ENCODE measurements at regions not wholly inside any gene's neighbourhood (a gene's known extent, or its start where the extent isn't known, plus 50 kb on each side); places are given as distances from the start of the nearest gene placed in this dataset.
A peak's percentile ranks its signal among the peaks of the same experiment; 100 is the strongest.

GRCh38 chr3:184460276-184460675 lies 80.4 kb downstream of the CHRD start:
- intact Hi-C loops (cut with DNase I), result loop anchor here in 1 of 2 donors (10.0 kb wide), 1 partner anchor 85 kb away; the partner anchor contains the start of gene THPO
- DNase-seq (no peak), ATAC-seq (no peak)
- H3K4me3 ChIP-seq, result no peak overlapping the region
- no peaks in the 10 kb centered on the region for H3K9me3 ChIP-seq
- H3K27me3 ChIP-seq, result no peaks in the 10 kb centered on the region
- no peak for TF ChIP-seq CTCF (IDR thresholded peaks at IDR 0.05)
- no peak for TF ChIP-seq POLR2A (IDR thresholded peaks at IDR 0.05)
- WGBS (ENCODE audit: insufficient coverage, low coverage, low lambda C conversion rate, missing lambda C conversion rate), result 75% methylated on average over 7 of the region's 8 CpGs
- H3K4me1 ChIP-seq, result no peaks in the 10 kb centered on the region
- H3K27ac ChIP-seq, result no peak overlapping the region
- H3K36me3 ChIP-seq, result no peaks in the 10 kb centered on the region

- intact Hi-C loops (cut with DNase I), result loop anchor here in 1 of 2 donors (10.0 kb wide), 1 partner anchor 86 kb away; the partner anchor contains the start of gene THPO
- no peak for DNase-seq
Observed at GRCh38 chr3:184461219-184461618, 81.4 kb downstream of the CHRD start.

GRCh38 chr3:184465883-184466412 lies 86.1 kb downstream of the CHRD start:
- intact Hi-C loops (cut with DNase I), result loop anchor here in 1 of 2 donors (10.0 kb wide), 1 partner anchor 91 kb away; the partner anchor contains the start of gene THPO
- TF ChIP-seq POLR2A (IDR thresholded peaks at IDR 0.05), result no peak
- TF ChIP-seq CTCF (IDR thresholded peaks at IDR 0.05), result no peak
- Histone ChIP-seq H3K9me3 (no peaks in the 10 kb centered on the region), H3K4me3 (no peak overlapping the region), H3K36me3 (no peaks in the 10 kb centered on the region), H3K27ac (no peak overlapping the region), H3K4me1 (no peaks in the 10 kb centered on the region), H3K27me3 (no peaks in the 10 kb centered on the region)
- ATAC-seq (no peak), DNase-seq (no peak)
- no CpG with 5 or more reads among the region's 5 CpGs for WGBS (ENCODE audit: insufficient coverage, low coverage, low lambda C conversion rate, missing lambda C conversion rate)

More at GRCh38 chr3:184461219-184461618, 81.4 kb downstream of the CHRD start:
- H3K36me3 ChIP-seq, result no peaks in the 10 kb centered on the region
- no peaks in the 10 kb centered on the region for H3K4me1 ChIP-seq
- no peaks in the 10 kb centered on the region for H3K9me3 ChIP-seq
- no peak for TF ChIP-seq CTCF (IDR thresholded peaks at IDR 0.05)
- ATAC-seq, result no peak
- WGBS (ENCODE audit: insufficient coverage, low coverage, low lambda C conversion rate, missing lambda C conversion rate), result 72% methylated on average over 6 of the region's 6 CpGs
- H3K4me3 ChIP-seq, result no peak overlapping the region
- no peaks in the 10 kb centered on the region for H3K27me3 ChIP-seq
- H3K27ac ChIP-seq, result no peak overlapping the region

- TF ChIP-seq CTCF (IDR thresholded peaks at IDR 0.05) (no peak), POLR2A (IDR thresholded peaks at IDR 0.05) (no peak)
- Histone ChIP-seq H3K4me3 (no peak overlapping the region), H3K4me1 (no peaks in the 10 kb centered on the region), H3K9me3 (no peaks in the 10 kb centered on the region), H3K27ac (no peak overlapping the region), H3K36me3 (no peaks in the 10 kb centered on the region), H3K27me3 (no peaks in the 10 kb centered on the region)
- no peak for DNase-seq
- intact Hi-C loops (cut with DNase I), result loop anchor here in 1 of 2 donors (10.0 kb wide), 1 partner anchor 92 kb away; the partner anchor contains the start of gene THPO
- ATAC-seq, result peak; percentile 52 to 66 (median 58)
- WGBS (ENCODE audit: insufficient coverage, low coverage, low lambda C conversion rate, missing lambda C conversion rate), result 46% methylated on average over 4 of the region's 12 CpGs
Observed at GRCh38 chr3:184466413-184466960, 86.6 kb downstream of the CHRD start.
